ENCODE measurements at regions not wholly inside any gene's neighbourhood (a gene's known extent, or its start where the extent isn't known, plus 50 kb on each side); places are given as distances from the start of the nearest gene placed in this dataset.

DNA sequence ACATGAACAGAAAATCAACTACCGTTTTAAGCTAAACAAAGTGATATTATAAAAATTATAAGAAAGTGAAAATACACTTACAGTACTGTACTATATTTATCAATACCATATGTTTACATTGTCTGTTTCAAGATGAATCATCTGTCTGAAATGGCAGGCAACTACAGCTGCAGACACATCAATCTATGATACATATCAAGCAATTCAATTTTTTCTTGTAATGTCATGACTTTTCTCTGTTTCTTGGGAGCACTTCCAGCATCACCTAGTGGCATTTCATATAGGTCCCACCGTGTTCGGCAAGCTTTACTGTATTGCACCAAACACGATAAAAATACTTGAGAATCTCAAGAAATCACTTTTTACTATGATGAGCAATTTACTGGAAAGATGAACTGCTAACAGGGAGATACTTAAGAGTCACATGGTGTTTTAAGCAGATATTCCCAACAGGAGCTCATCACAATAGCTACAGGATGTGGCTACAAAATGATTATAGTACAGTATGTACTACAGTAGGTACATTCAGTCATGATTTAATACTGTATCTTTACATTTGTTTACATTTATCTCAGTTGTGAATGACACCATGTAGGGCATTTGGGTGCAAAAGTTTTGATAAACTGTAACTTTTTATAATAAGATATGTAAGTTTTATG lies 207.4 kb downstream of the ADAM29 start:
- no peak for DNase-seq (ENCODE audit: low spot score)
- TF ChIP-seq, protein P1, sequence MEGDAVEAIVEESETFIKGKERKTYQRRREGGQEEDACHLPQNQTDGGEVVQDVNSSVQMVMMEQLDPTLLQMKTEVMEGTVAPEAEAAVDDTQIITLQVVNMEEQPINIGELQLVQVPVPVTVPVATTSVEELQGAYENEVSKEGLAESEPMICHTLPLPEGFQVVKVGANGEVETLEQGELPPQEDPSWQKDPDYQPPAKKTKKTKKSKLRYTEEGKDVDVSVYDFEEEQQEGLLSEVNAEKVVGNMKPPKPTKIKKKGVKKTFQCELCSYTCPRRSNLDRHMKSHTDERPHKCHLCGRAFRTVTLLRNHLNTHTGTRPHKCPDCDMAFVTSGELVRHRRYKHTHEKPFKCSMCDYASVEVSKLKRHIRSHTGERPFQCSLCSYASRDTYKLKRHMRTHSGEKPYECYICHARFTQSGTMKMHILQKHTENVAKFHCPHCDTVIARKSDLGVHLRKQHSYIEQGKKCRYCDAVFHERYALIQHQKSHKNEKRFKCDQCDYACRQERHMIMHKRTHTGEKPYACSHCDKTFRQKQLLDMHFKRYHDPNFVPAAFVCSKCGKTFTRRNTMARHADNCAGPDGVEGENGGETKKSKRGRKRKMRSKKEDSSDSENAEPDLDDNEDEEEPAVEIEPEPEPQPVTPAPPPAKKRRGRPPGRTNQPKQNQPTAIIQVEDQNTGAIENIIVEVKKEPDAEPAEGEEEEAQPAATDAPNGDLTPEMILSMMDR (IDR thresholded peaks at IDR 0.05; ENCODE audit: extremely low read depth, missing control alignments): no peak

DNA sequence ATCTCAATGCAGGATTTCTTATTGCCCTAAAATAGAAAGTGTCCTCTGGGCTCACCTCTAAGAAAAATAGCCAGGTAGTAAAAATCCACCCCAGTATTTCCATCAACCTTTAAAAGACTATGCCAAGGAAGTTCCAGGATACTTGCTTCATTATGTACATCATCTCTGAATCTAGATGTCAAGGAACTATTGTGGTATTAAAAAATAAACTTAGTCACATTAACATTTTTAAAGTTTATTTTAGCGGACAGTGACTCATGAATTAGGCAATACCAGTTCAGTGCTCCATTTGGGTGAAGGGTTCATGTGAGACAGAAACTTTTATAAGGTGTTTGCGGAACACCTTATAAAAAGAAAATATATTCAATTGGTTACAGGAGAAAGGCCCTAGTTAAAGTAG lies 209.2 kb downstream of the ADAM29 start:
- no peak for DNase-seq (ENCODE audit: low spot score)
- TF ChIP-seq, protein P1 (IDR thresholded peaks at IDR 0.05; ENCODE audit: extremely low read depth, missing control alignments): no peak

DNA sequence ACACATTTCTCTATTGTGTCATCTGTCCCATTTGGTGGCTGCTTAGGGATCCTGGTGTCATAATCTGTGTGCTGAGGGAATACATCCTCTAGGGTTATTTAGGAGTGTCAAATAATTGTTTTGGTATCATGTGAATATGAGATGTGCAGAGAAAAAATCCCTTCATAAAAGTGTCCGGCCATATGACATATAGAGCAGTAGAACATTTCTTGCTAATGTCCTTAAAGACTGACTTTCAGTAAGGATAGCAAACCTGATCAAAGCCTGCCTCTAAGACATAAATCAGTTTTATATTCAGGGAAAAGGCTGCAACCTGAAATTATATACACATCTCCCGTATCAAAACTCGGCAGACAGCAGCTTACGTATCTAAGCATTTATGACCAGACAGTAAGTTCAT lies 211.6 kb downstream of the ADAM29 start:
- DNase-seq (ENCODE audit: low spot score): no peak
- TF ChIP-seq, protein P1 (IDR thresholded peaks at IDR 0.05; ENCODE audit: extremely low read depth, missing control alignments): no peak

DNA sequence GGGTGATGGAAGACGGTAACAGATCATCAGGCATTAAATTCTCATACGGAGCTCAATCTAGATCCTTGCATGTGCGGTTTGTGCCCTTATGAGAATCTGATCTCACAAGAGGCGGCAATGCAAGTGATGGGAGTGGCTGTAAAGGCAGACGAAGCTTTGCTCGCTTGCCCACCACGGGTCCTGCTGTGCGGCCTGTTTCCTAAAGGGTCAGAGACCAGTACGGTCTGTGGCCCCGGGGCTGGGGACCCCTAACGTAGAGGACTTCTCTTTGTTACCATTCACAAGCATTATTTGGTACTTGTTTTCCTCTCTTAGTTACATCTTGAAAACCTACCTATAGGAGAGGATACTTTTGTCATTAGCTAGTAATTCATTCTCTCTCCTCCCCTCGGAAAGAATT lies 221.0 kb downstream of the ADAM29 start:
- no peak for DNase-seq (ENCODE audit: low spot score)
- TF ChIP-seq, protein P1 (IDR thresholded peaks at IDR 0.05; ENCODE audit: extremely low read depth, missing control alignments): no peak

DNA sequence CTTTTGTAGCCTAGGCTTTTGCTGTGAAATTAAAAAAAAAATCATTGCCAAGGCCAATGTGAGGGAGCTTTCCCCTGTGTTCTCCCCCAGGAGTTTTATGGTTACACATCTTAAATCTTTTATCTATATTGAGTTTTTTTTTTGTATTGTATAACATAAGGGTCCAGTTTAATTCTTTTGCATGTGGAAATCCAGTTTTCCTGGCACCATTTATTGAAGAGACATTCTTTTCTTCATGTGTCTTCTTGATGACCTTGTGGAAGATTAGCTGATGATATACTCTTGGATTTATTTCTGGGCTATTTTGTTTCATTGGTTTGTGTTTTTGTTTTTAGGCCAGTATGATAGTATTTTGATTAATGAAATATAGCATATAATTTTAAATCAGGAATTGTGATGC lies 225.0 kb downstream of the ADAM29 start:
- TF ChIP-seq, protein P1 (IDR thresholded peaks at IDR 0.05; ENCODE audit: extremely low read depth, missing control alignments): no peak
- DNase-seq (ENCODE audit: low spot score): no peak

DNA sequence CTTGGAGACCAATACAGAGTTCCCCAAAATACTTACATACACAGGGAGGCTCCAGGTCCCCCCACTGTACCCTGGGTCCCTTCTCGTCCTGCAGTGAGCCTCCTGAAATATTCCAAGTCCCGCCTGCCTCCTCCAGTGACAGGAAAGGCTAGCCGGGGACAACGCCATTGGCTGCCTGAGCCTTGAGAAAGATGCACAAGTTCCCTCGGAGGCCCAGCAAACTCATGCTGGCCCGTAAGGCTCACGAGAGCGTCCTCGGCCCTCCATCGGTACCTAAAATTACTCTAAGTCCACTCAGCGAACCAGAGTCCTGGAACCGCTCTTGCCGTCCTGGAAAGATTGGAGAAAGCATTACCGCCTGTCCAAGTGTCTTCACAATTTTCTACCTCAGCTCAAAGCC lies 228.6 kb downstream of the ADAM29 start:
- TF ChIP-seq, protein P1 (IDR thresholded peaks at IDR 0.05; ENCODE audit: extremely low read depth, missing control alignments): no peak
- no peak for DNase-seq (ENCODE audit: low spot score)

DNA sequence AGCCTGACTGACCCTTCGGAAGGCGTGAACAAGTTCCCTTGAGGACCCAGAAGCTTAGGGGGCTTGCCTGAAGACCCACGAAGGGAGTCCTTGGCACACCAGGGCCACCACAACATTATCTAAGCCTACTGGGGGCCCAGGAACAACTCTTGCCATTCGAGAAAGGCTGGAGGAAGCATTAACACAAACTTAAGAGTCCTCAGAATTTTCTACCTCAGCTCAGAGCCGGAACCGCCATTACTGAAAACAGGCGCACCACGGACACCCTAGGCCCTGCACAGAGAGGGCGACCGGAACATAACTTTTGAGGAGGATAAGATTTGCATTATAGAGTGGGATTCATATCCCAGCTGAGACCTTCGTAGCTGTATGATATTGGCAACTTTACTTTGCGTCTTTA lies 229.1 kb downstream of the ADAM29 start:
- no peak for DNase-seq (ENCODE audit: low spot score)
- TF ChIP-seq, protein P1 (IDR thresholded peaks at IDR 0.05; ENCODE audit: extremely low read depth, missing control alignments): no peak

Data from GM20000 (cell line).